ENCODE measurements at regions not wholly inside any gene's neighbourhood (a gene's known extent, or its start where the extent isn't known, plus 50 kb on each side); places are given as distances from the start of the nearest gene placed in this dataset.

DNA sequence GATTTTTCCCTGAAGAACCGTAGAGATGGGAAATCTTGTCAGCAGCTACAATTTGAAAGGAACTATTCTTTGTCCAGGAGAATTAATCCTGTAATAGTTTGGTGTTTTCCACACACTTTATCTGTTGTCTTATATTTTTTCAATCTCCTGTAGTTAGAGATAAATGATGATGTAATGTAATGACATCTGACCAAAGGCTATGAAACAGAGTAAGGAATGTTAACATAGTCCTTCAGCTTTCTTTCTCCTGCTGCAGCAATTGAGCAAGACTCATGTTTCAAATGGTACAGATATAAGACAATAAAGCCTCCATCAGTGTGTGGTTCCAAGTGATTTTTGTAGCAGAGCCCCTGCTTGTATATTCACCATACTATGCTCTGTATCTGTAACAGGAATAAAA lies 1028.4 kb downstream of the SI start:
- TF ChIP-seq, protein P1, sequence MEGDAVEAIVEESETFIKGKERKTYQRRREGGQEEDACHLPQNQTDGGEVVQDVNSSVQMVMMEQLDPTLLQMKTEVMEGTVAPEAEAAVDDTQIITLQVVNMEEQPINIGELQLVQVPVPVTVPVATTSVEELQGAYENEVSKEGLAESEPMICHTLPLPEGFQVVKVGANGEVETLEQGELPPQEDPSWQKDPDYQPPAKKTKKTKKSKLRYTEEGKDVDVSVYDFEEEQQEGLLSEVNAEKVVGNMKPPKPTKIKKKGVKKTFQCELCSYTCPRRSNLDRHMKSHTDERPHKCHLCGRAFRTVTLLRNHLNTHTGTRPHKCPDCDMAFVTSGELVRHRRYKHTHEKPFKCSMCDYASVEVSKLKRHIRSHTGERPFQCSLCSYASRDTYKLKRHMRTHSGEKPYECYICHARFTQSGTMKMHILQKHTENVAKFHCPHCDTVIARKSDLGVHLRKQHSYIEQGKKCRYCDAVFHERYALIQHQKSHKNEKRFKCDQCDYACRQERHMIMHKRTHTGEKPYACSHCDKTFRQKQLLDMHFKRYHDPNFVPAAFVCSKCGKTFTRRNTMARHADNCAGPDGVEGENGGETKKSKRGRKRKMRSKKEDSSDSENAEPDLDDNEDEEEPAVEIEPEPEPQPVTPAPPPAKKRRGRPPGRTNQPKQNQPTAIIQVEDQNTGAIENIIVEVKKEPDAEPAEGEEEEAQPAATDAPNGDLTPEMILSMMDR (IDR thresholded peaks at IDR 0.05; ENCODE audit: poor library complexity) = no peak
- TF ChIP-seq EZH2 (IDR thresholded peaks at IDR 0.05; ENCODE audit: borderline replicate concordance) = no peak

Data from hepatocyte (in vitro differentiated cells).